ENCODE measurements at regions not wholly inside any gene's neighbourhood (a gene's known extent, or its start where the extent isn't known, plus 50 kb on each side); places are given as distances from the start of the nearest gene placed in this dataset.

DNA sequence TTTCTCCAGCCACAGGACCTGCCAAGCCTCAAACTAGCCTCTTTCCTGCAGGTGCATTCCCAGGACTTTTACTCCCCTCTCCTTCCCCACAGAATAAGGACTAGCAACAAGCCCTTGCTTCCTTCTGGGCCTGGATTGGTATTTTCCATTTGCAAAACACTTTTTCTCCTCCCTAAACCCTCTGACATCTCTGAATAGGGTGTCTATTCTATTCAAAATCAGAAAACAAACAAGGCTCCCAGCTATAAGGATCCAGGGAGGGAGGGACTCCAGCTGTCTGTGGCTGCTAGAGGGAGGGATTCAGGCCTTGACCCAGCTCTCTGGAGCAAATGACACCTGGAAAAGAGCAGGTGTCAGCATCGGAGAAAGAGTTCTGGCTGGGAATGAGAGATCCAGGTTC lies 168.5 kb upstream of the BDNF start:
- H3K36me3 ChIP-seq (ENCODE audit: control insufficient read depth, insufficient read depth, low read length), result no peaks in the 10 kb centered on the region
- ChIA-PET CTCF (interaction anchor here (0.6 kb wide), 2 partner anchors 66 to 149 kb away, joined by 3 to 4 read pairs; no protein-coding TSS in a partner anchor), POLR2A (no interaction called here)
- no peak for DNase-seq (ENCODE audit: low read depth)
- no peak overlapping the region for H3K4me3 ChIP-seq (ENCODE audit: low read depth, low read length)
- H3K27me3 ChIP-seq (ENCODE audit: control insufficient read depth, insufficient read depth, low read length), result no peaks in the 10 kb centered on the region
- TF ChIP-seq CTCF (IDR thresholded peaks at IDR 0.05; ENCODE audit: insufficient read depth, low read depth, low read length), result no peak

DNA sequence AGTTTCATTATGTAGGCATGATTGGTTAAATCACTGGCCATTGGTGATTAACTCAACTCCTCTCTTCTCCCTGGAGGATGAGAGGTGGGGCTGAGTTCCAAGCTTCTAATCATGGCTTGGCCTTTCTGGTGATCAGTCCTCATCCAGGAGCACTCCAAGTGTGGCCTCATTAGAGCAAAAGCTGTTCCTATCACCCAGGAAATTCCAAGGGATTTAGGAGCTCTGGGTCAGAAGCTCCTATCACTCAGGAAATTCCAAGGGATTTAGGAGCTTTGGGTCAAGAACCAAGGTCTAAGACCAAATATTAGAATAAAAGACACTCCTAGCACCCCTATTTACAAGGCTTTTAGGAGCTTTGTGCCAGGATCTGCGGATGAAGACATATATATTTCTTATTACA lies 168.0 kb upstream of the BDNF start:
- no peaks in the 10 kb centered on the region for H3K27me3 ChIP-seq (ENCODE audit: control insufficient read depth, insufficient read depth, low read length)
- TF ChIP-seq CTCF (IDR thresholded peaks at IDR 0.05; ENCODE audit: insufficient read depth, low read depth, low read length), result no peak
- CTCF ChIA-PET, result interaction anchor here (0.6 kb wide), 1 partner anchor 66 kb away, joined by 3 read pairs; no protein-coding TSS in a partner anchor
- no peaks in the 10 kb centered on the region for H3K36me3 ChIP-seq (ENCODE audit: control insufficient read depth, insufficient read depth, low read length)
- DNase-seq (ENCODE audit: low read depth), result no peak
- POLR2A ChIA-PET, result no interaction called here
- no peak overlapping the region for H3K4me3 ChIP-seq (ENCODE audit: low read depth, low read length)

GRCh38 chr11:27865105-27865504 lies 164.8 kb upstream of the BDNF start:
- CTCF ChIA-PET, result interaction anchor here (1.6 kb wide), 1 partner anchor 11 kb away, joined by 4 read pairs; no protein-coding TSS in a partner anchor
- no peak for TF ChIP-seq CTCF (IDR thresholded peaks at IDR 0.05; ENCODE audit: insufficient read depth, low read depth, low read length)
- DNase-seq (ENCODE audit: low read depth), result no peak
- Histone ChIP-seq H3K4me3 (ENCODE audit: low read depth, low read length) (no peak overlapping the region), H3K27me3 (ENCODE audit: control insufficient read depth, insufficient read depth, low read length) (no peaks in the 10 kb centered on the region), H3K36me3 (ENCODE audit: control insufficient read depth, insufficient read depth, low read length) (no peaks in the 10 kb centered on the region)
- POLR2A ChIA-PET, result no interaction called here

DNA sequence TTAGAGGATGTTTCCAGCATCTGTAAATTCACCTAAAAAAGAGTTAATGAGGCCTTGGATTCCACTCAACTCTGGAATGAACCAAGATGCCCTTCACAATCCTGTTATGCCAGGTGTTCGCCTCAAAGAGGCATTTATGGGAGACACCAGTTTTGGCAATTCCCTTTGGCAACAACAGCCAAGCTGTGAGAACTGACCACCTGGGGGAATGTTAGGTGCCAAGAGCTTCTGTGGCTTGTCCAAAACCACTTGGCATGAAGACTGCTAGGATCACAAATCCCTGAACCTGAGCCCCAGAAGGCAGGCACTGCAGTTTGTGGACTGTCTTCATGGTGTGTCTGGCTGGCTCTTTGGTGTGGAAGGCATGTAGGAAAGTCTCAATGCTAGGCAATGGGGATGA lies 164.4 kb upstream of the BDNF start:
- Histone ChIP-seq H3K27me3 (ENCODE audit: control insufficient read depth, insufficient read depth, low read length) (no peaks in the 10 kb centered on the region), H3K4me3 (ENCODE audit: low read depth, low read length) (no peak overlapping the region), H3K36me3 (ENCODE audit: control insufficient read depth, insufficient read depth, low read length) (no peaks in the 10 kb centered on the region)
- ChIA-PET CTCF (interaction anchor here (1.6 kb wide), 1 partner anchor 11 kb away, joined by 4 read pairs; no protein-coding TSS in a partner anchor), POLR2A (no interaction called here)
- TF ChIP-seq CTCF (IDR thresholded peaks at IDR 0.05; ENCODE audit: insufficient read depth, low read depth, low read length), result no peak
- DNase-seq (ENCODE audit: low read depth), result no peak

- Histone ChIP-seq H3K27me3 (ENCODE audit: control insufficient read depth, insufficient read depth, low read length) (no peaks in the 10 kb centered on the region), H3K36me3 (ENCODE audit: control insufficient read depth, insufficient read depth, low read length) (no peaks in the 10 kb centered on the region), H3K4me3 (ENCODE audit: low read depth, low read length) (no peak overlapping the region)
- DNase-seq (ENCODE audit: low read depth), result no peak
- ChIA-PET CTCF (interaction anchor here (1.6 kb wide), 1 partner anchor 12 kb away, joined by 4 read pairs; no protein-coding TSS in a partner anchor), POLR2A (no interaction called here)
- TF ChIP-seq CTCF (IDR thresholded peaks at IDR 0.05; ENCODE audit: insufficient read depth, low read depth, low read length), result no peak
Observed at GRCh38 chr11:27864091-27864491, 163.8 kb upstream of the BDNF start.

Data from BJ (cell line).